ENCODE measurements at regions not wholly inside any gene's neighbourhood (a gene's known extent, or its start where the extent isn't known, plus 50 kb on each side); places are given as distances from the start of the nearest gene placed in this dataset.

GRCh38 chr3:44020143-44020542 is 221.5 kb upstream of the TOPAZ1 start:
- DNase-seq (ENCODE audit: low read depth in 3 of 3) = no peak

DNA sequence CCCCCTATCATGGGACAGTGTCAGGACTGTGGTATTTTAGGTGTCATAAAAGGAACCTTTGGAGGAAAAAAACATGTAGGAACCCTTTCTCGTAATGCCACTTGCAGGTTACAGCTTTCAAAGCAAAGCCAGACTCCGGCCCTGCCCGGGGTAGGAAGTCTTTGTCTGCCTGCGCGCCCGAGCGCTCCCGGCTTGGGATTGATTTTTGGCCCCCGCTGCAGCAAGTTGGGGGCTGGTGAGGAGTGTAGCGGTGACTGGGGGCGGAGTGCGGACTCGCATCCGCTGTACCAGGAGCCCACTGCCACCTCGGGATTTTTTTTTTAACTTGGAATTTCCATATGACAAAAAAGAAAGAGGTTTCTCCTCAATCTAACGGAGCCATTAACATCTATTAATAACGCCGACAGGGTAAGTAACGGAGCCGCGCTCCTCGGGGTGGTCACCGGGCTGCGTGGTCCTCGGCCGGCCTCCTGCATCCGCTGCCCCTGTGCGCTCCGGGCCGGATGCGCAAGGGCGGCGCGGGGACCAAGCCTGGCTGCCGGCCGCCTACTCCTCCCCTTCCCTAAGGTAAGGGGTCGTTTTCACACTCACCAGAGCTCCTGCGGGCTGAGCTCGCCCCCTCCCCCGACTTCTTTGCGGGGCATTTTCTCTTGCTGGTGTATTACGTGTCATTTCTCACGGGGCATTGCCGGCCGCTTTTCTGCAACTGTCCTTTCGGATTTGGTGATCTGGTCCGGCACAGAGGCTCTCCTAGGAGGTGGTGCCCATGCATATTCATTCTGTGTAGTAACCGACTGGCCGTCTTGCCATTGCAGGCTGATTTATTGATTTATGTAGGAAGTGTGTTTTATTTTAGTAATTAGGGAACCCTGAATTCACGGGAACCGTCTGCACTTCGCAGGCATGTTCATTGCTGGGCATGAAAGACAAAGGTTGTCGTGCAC is 219.8 kb upstream of the TOPAZ1 start:
- no peak for DNase-seq (ENCODE audit: low read depth in 3 of 3)

DNA sequence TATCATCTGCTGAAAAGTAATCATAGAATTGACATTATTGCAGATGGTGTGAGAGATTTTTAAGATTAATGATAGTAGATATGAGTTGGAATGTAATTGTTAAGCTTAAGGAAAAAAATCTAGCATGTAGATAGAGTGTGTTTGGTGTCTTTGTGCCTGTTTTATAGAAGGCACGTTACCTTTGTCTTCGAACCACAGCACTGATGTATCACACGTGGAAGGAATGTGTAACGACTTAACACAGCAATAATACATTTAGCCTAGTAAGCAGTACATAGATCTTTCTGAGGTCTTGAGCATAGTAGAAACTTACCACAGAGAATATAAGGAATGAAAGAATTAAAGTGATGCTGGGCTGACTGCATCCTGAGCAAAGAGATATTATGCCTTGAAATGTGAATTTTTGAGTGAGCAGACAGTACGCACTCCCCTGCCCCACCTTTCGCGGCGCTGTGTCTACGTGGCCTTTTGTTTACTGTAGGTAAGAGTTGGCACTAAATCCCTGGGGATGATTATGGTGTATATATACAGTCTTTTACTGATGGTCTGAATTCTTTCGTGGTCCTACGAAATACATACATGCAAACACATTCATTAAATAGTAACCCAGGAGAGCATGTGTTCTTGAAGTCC is 217.6 kb upstream of the TOPAZ1 start:
- DNase-seq (ENCODE audit: low read depth in 3 of 3) = no peak

DNA sequence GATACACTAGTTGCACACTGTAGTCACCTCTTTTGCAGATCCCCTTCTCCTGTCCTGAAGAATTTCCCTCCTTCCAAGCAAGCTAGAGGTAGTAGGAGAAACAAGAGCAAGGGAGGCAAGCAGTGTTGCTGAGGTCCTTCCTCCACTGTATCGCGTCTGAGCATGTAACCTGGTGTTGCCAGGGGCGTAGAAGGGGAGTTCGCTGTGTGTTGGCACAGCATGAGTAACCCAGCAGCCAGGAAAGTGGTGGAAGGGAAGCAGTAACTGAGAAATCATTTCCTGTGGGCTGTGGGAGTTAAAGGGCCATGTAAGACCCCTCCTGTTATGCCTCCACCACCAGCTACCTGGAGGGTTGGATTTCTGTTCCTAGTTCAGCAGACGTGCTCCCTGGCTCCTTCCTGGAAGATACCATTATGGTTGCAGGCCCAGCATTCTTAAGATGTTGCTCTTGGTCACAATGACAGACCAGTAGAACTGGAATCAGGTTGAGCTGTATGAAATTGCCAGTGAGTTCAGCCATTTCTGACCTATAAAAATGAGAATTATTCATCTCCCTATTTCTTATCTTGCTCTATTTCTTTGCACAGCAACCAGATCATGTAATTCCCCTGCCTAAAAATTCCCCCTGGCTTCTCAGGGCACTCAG is 215.3 kb upstream of the TOPAZ1 start:
- no peak for DNase-seq (ENCODE audit: low read depth in 3 of 3)

DNA sequence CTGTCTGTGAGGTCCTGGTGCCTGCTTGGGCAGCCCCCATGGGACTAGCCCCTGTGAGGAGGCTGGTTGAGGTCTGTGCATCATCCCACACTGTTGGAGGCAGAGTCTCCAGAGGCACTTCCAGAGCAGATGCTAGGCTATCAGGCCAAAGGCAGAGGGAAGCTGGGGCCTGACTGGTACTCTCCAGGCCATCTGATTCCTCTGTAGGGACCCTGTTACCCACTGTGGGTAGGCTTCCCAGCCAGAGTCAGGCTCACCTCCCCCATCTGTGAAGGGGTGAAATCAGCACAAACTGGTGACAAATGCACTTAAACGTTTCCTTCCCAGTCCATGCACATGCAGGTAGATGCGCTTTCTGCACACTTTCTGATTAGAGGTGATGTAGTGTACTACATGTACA is 212.6 kb upstream of the TOPAZ1 start:
- no peak for DNase-seq (ENCODE audit: low read depth in 3 of 3)

- DNase-seq (ENCODE audit: low read depth in 3 of 3) = no peak
Observed at GRCh38 chr3:44030285-44030684, 211.4 kb upstream of the TOPAZ1 start.

GRCh38 chr3:44030687-44031305 is 210.9 kb upstream of the TOPAZ1 start:
- no peak for DNase-seq (ENCODE audit: low read depth in 3 of 3)

DNA sequence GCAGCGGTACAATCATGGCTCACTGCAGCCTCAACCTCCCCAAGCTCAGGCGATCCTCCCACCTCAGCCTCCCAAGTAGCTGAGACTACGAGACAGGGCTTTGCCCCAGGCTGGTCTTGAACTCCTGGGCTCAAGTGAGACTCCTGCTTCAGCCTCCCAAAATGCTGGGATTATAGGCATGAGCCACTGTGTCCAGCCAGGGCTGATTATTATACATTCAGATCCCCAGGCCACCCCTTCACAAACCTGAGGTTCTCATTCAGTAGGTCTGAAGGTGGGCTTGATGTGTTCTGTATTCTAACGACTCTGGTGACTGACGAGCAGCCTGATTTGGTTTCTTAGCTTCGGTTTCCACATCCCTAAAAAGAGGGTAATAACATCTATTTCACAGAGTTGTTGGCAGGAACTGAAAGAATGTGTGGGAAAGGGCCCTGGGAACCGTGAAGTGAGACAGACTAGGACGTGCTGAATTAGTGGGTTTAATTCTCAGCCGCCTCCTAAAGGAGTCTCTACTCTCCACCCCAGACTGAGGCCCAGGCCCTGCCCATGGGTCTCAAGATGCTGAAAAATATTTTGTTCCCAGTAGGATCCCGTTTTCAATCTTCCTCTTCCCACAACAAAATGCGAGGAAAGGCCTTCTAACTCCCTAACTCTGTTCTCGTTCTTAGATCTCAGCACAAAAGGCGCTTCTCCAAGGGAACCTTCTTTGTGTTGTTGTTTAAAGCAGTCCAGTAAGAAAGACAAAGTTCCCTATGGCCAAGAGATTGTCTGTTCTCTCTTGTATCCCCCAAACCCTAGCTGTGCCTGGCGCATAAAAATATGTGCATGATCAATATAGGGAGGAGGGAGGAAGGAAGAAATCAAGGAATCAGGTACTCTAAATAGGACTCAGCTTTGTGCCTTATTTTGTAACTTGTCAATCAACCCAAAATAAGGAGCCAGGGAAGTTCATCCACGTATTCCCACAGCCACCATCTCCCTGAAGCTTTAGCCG is 210.0 kb upstream of the TOPAZ1 start:
- no peak for DNase-seq (ENCODE audit: low read depth in 3 of 3)

GRCh38 chr3:44032487-44032886 is 209.2 kb upstream of the TOPAZ1 start:
- no peak for DNase-seq (ENCODE audit: low read depth in 3 of 3)

DNA sequence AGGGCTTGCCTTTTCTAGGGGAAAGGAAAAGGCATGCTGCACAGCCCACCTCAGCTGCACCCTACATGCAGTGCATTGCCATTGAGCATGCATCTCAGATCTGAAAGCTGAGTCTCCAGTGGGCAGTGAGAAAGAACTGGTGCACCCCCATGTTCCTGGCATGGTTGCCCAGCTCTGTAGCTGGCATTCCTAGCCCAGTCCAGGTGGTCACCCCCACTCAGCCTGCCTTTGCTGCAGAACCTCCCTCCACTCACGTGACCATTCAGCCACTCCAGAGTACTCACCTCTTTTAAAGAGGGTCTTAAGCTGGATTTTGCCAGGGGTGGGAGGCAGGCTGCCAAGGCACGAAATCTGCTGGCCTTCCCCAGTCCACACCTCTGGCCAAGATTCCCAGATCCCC is 208.6 kb upstream of the TOPAZ1 start:
- no peak for DNase-seq (ENCODE audit: low read depth in 3 of 3)

DNA sequence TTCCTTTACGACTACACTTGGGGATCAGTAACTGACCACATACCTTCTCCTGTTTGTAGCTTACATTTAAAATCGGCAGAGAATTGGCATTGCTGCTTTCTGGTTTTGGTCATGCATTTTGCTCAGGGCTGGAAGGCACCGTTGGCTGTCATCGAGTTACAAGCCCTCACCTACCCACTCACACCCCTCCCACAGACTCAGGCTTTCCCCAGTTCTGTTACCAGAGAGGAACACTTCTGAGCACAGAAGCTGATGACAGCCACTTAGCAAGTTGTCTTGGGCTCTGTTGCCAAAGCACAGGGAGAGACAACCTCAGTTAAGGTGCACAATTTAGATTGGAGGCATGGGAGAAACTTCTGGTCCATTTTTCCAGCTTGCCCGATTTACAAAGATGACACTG is 204.8 kb upstream of the TOPAZ1 start:
- DNase-seq (ENCODE audit: low read depth in 3 of 3) = no peak

DNA sequence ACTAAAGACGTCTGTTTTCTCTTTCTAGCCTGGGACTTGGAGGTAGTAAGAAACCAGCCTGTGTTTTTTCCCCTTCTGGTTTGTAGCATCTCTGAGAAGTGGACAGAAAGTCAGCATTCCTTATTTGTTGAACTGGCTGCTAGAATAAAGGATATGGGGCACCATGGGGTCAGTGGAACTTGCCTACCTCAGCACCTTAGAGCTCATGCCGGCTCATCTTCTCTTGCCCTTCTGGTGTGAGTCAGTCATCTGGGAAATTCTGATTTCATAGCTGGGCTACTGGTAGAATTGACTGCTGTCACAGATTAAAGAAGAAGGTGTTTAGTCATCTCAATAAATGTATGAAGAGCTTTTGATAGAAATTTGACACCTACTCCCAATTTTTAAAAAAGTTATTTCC is 202.7 kb upstream of the TOPAZ1 start:
- DNase-seq (ENCODE audit: low read depth in 3 of 3) = no peak

GRCh38 chr3:44041726-44042125 is 200.0 kb upstream of the TOPAZ1 start:
- DNase-seq (ENCODE audit: low read depth in 3 of 3) = no peak

- no peak for DNase-seq (ENCODE audit: low read depth in 3 of 3)
Observed at GRCh38 chr3:44042772-44043171, 198.9 kb upstream of the TOPAZ1 start.

DNA sequence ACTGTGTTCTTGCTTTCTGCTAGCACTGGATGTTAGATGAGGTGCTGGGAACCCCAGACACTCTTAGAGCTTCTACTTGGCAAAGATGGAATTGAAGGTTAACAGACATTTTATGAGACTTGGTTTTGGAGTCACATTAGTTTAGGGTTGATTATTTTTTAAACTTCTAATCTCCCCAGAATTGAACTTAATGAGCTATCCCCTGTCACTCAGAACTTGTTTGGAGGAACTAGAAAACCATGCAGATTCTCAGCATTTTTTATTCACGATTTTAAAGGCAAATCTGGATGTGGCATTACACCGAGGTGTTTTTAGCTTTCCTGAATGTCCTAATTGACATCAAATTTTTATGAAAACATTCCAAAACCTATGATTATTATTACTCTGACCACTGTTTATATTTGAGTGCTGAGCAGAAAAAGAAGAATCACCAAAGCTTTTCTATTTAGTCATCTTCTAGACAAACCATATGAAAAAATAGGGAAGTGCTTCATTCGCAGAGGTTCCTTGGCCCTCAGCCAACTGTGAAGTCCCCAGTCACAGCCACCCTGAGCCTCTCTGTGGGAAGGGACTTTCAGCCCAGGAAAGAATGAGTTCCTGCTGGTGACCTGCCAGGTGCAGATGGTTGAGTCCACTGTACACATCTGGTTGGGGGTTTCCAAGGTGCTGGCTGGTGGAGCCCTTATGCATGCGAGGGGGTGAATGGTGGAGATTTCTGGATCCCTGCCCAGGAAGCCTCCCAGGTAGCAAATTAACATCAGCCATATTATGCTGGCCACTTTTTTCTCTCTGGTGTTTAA is 196.0 kb upstream of the TOPAZ1 start:
- DNase-seq (ENCODE audit: low read depth in 3 of 3) = peak in 1 of 3 experiments; percentile 2

DNA sequence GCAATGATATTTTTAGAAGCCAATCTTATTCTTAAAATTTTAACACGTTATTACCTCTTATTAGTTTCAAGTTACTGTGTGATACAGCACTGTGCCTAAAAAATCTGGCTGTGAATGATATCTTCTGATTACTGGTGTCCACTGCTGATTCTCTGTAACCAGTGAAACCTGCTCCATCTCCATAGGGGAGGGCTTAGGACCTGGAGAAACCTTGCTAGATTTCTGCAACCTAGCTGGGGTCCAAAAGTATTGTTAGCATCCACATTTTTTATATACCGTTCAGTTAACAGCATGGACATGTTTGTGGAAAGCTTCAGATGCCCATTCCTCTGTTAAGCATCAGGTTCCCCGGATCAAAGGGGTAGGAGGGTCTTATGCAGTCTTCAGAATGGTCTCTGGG is 193.9 kb upstream of the TOPAZ1 start:
- DNase-seq (ENCODE audit: low read depth in 3 of 3) = no peak

- no peak for DNase-seq (ENCODE audit: low read depth in 3 of 3)
Observed at GRCh38 chr3:44048196-44048924, 193.3 kb upstream of the TOPAZ1 start.

GRCh38 chr3:44048949-44049348 is 192.7 kb upstream of the TOPAZ1 start:
- DNase-seq (ENCODE audit: low read depth in 3 of 3) = no peak

DNA sequence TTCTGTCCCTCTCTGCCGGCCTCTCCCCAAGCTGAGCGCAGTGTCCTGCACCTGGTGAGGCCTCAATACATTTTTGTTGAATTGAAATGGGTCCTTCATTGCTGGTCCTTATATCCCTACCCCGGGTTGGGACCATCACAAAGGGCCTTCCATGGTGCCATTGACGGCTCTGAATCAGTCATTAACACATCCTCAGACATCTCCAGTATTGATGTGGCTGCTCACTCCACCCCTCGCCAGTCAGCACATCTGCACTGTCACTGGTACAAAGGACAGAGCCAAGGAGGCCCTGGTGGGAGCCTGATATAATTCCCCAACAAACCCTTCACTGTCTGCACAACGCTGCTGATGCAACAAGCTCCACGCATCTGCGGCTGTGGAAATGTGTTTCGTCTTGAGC is 191.6 kb upstream of the TOPAZ1 start:
- no peak for DNase-seq (ENCODE audit: low read depth in 3 of 3)

GRCh38 chr3:44050867-44051266 is 190.8 kb upstream of the TOPAZ1 start:
- DNase-seq (ENCODE audit: low read depth in 3 of 3) = no peak
